H1 (cell line): ENCODE measurements at regions not wholly inside any gene's neighbourhood (a gene's known extent, or its start where the extent isn't known, plus 50 kb on each side); places are given as distances from the start of the nearest gene placed in this dataset.

Experiments used
- BRCA1 ChIP-seq: IDR thresholded peaks from 2 replicates; pipeline ENCODE4 v1.6.1; 2012; ENCODE audit warnings: low read depth, low read length, improper control_type of control experiment
- CTCF ChIP-seq, 3 experiments: IDR thresholded peaks; 1 replicate in 2 of 3; 2 replicates in 1 of 3; pipeline versions ENCODE4 v1.5.1 to v1.6.1; 2011; ENCODE audit warnings: low read length in 3 of 3, mild to moderate bottlenecking in 3 of 3, inconsistent platforms in 2 of 3, low read depth in 1 of 3, moderate library complexity in 1 of 3; ENCODE audit not compliant: insufficient read depth in 1 of 3; ENCODE audit errors: control extremely low read depth in 1 of 3
- KDM1A ChIP-seq: fragments of 200-600, 300-600 bp; sonication (generic); IDR thresholded peaks from 2 replicates; pipeline ENCODE4 v1.7.1; 2016; ENCODE audit warnings: mild to moderate bottlenecking, low read length, borderline replicate concordance
- MAX ChIP-seq: IDR thresholded peaks from 2 replicates; pipeline ENCODE4 v1.6.1; 2012; ENCODE audit warnings: inconsistent platforms
- NANOG ChIP-seq: IDR thresholded peaks from 2 replicates; pipeline ENCODE4 v1.6.1; 2011; ENCODE audit warnings: low read length, low read depth, mild to moderate bottlenecking, inconsistent platforms; ENCODE audit not compliant: insufficient read depth, poor library complexity, severe bottlenecking
- RAD21 ChIP-seq, 2 experiments: IDR thresholded peaks in 1 of 2; conservative IDR thresholded peaks in 1 of 2; 2 replicates each; pipeline ENCODE4 v1.6.1; 2011; ENCODE audit warnings: low read depth in 2 of 2, low read length in 2 of 2, improper control_type of control experiment in 1 of 2, inconsistent platforms in 1 of 2, mild to moderate bottlenecking in 1 of 2, moderate library complexity in 1 of 2

GRCh38 chr5:142473038-142473437, 148.2 kb upstream of the SPRY4 start:
- no peak for TF ChIP-seq BRCA1
- TF ChIP-seq NANOG = no peak
- TF ChIP-seq RAD21 (IDR thresholded peaks at IDR 0.05 in 1 of 2, conservative IDR thresholded peaks at IDR 0.05 in 1 of 2; ENCODE audit: low read depth in 2 of 2, low read length in 2 of 2) = no peak
- no peak for TF ChIP-seq MAX
- TF ChIP-seq KDM1A = no peak
- no peak for TF ChIP-seq CTCF (IDR thresholded peaks at IDR 0.05; ENCODE audit: control extremely low read depth in 1 of 3, insufficient read depth in 1 of 3, low read depth in 1 of 3, low read length in 3 of 3)
